ENCODE measurements at regions not wholly inside any gene's neighbourhood (a gene's known extent, or its start where the extent isn't known, plus 50 kb on each side); places are given as distances from the start of the nearest gene placed in this dataset.

DNA sequence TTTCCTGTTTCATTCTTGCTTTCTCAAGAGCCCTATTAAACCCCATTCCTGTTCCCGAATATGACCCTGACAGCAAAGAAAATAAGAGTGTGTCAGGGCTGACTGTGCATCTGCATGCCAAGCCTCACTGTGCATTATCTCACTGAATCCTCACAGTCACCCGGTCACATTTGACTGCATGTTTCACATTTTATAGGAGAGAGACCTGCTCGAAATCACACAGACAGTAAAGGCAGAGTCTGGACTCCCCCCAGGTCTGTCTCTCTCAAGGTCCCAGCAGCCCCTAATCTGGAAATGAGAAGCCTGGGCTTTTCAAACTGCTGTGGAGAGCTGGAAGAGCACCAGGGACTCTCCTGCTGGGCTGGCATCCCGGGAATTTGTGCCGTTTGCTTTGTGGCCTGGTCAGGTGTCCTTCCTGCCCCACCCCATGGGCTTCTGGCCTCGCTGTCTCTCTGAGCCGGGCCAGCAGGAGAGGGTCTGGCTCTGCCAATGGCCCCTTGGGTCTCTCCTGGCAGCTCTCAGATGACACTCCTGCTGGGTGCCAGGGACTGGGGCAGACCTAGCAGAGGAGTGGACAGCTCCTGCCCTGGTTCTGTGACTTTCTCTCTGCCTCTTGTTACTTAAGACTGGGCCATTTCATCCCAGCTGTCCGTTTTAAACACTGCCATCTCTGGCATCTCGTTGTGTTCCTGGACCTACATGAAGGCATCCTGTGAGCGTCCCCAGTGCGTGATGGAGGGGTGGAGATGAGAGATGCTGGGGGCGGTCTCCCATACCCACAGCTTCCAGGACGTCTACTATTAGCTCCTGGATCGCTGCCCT lies 173.6 kb downstream of the ARHGAP12 start:
- Histone ChIP-seq H3K27ac (peak overlapping the region in 11 of 21 experiments; percentile 0 to 86 (median 61)), H3K4me3 (no peak overlapping the region)

- Histone ChIP-seq H3K4me3 (no peak overlapping the region), H3K27ac (peak overlapping the region in 3 of 21 experiments; percentile 15 to 40 (median 26))
Measured at GRCh38 chr10:31753681-31754080, 174.9 kb downstream of the ARHGAP12 start.

DNA sequence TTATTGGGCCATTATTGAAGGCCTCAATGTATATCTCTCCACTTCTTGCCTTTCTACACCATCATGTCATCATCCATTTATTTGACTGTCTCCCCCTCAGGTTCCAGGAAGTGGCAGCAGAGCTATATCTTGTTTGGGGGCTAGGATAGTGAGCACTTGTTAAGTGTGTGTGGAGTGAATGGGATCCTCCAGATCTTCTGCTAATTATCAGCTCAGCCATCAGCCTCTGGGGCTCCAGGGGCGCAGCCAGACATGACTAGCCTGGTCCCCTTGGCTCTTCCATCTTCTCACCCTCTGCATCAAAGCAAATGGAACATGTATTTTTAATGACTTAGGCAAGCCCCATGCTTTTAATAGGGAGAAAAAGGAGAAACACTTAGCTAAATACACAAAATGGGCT lies 176.5 kb downstream of the ARHGAP12 start:
- Histone ChIP-seq H3K4me3 (no peak overlapping the region), H3K27ac (peak overlapping the region in 1 of 21 experiments; percentile 47)

DNA sequence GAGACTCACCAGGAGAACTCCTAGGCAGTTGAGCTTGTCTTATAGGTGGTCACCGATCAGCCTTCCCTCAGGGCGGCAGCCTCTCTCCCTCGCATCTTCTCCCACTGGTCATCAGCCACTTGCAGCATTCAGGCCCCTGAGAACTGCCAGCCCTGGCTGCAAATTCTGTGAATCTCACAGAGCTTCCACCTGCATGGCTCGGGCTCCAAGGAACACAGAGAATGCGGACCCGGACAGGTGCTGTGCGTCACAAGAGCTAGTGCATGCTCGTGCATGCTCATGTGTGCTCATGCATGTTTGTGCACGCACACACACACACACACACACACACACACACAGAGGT lies 176.9 kb downstream of the ARHGAP12 start:
- no peak overlapping the region for H3K4me3 ChIP-seq
- H3K27ac ChIP-seq: peak overlapping the region in 6 of 21 experiments; percentile 23 to 84 (median 70)

DNA sequence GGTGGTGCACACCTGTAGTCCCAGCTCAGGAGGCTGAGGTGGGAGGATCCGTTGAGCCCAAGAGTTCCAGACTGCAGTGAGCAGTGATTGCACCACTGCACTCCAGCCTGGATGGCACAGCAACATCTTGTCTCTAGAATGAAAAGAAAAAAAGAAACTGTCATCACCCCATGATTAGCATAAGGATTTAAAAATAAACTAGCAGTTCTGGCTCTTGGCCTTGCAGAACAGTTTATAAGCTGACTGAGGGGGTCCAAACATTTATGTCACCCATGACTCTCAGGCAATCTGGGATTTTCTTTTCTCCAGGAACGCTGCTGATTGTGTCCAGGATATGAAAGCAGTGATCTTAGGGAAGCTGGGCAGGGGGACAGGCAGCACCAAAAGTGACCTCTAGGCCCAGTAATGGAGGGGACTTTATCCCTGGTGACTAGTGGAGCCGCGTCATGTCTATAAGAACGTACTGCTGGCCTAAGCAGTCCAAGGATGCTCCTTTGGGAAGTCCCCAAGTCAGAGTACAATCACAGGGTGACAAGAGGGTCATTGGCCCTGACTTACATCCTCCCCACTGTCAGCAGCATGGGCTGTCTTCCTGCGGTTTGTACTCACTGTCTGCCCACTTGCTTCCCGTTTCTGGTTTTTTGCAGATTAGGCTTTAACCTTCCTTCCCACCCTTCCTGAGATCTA lies 177.4 kb downstream of the ARHGAP12 start:
- Histone ChIP-seq H3K4me3 (no peak overlapping the region), H3K27ac (peak overlapping the region in 11 of 21 experiments; percentile 23 to 84 (median 71))

- H3K4me3 ChIP-seq: no peak overlapping the region
- H3K27ac ChIP-seq: peak overlapping the region in 19 of 21 experiments; percentile 11 to 84 (median 66)
Measured at GRCh38 chr10:31749981-31750840, 178.4 kb downstream of the ARHGAP12 start.

- Histone ChIP-seq H3K4me3 (no peak overlapping the region), H3K27ac (peak overlapping the region in 14 of 21 experiments; percentile 8 to 84 (median 68))
Measured at GRCh38 chr10:31749301-31749700, 179.3 kb downstream of the ARHGAP12 start.

- no peak overlapping the region for H3K4me3 ChIP-seq
- peak overlapping the region in 14 of 21 experiments; percentile 25 to 80 (median 61) for H3K27ac ChIP-seq
Measured at GRCh38 chr10:31745612-31746376, 182.8 kb downstream of the ARHGAP12 start.

DNA sequence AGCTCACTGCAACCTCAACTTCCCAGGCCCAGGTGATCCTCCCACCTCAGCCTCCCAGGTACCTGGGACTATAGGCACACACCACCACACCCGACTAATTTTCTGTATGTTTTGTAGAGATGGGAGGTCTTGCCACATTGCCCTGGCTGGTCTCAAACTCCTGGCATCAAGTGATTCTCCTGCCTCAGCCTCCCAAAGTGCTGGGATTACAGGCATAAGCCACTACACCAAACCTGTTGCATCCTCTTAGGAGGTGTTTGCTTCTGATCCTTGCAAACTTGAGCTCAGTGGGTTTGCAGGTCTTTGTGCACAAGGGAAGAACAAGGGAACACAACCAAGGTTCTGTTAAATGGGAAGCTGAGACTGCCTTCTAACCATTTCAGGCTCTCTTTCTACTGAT lies 184.6 kb downstream of the ARHGAP12 start:
- Histone ChIP-seq H3K27ac (peak overlapping the region in 1 of 21 experiments; percentile 69), H3K4me3 (no peak overlapping the region)

DNA sequence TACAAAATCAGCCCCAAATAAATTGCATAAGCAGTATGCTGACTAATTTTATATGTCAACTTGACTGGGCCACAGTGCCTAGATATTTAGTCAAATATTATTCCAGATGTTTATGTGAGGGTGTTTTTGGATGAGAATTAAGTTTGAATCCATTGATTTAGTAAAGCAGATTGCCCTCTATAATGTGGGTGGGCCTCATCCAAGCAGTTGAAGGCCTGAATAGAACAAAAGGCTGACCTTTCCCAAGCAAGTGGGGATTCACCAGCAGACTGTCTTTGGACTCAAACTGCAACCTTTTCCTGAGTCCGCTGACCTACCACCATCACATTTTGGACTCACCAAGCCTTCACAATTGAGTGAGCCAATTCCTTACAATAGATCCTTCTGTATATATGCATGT lies 186.4 kb downstream of the ARHGAP12 start:
- H3K4me3 ChIP-seq: no peak overlapping the region
- no peak overlapping the region for H3K27ac ChIP-seq

GRCh38 chr10:31741473-31741872 lies 187.2 kb downstream of the ARHGAP12 start:
- Histone ChIP-seq H3K27ac (no peak overlapping the region), H3K4me3 (no peak overlapping the region)

GRCh38 chr10:31739711-31740110 lies 188.9 kb downstream of the ARHGAP12 start:
- Histone ChIP-seq H3K27ac (peak overlapping the region in 14 of 21 experiments; percentile 20 to 80 (median 46)), H3K4me3 (no peak overlapping the region)

DNA sequence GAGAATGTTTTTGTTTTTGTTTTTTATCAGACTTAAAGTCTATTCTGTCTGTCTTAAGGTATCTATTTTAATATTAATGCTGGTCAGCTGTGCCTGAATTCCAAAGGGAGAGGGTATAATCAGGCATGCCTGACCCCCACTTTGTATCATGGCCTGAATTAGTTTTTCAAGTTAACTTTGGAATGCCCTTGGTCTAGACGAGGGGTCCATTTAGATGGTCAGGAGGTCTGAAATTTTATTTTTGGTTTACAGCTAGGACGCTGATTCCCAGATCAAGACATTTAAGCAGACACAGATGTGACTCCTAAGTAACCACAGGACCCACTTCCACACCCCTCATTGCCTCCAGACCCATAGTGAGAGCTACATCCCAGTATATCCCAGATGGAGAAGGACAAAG lies 189.5 kb downstream of the ARHGAP12 start:
- no peak overlapping the region for H3K4me3 ChIP-seq
- peak overlapping the region in 16 of 21 experiments; percentile 5 to 76 (median 46) for H3K27ac ChIP-seq

DNA sequence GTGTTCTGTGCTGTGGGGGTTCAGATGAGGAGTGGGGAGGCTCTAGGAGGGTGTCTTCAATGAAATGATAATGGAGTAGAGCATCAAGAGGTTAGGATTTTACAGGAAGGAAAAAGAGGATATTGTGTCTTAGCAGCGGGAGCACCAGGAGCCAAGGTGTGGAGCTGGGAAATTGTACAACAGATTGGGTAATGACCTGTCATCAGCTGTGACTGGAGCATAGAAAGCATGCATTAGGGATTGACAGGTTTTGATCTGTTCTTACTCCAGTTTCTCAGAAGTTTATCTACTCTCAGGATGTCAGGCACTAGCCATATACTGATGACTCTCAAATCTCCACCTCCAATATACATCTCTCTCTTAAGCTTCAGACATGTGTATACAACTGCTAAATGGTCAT lies 196.9 kb downstream of the ARHGAP12 start:
- H3K4me3 ChIP-seq: no peak overlapping the region
- no peak overlapping the region for H3K27ac ChIP-seq

GRCh38 chr10:31730776-31731175 lies 197.9 kb downstream of the ARHGAP12 start:
- H3K4me3 ChIP-seq: no peak overlapping the region
- H3K27ac ChIP-seq: no peak overlapping the region

DNA sequence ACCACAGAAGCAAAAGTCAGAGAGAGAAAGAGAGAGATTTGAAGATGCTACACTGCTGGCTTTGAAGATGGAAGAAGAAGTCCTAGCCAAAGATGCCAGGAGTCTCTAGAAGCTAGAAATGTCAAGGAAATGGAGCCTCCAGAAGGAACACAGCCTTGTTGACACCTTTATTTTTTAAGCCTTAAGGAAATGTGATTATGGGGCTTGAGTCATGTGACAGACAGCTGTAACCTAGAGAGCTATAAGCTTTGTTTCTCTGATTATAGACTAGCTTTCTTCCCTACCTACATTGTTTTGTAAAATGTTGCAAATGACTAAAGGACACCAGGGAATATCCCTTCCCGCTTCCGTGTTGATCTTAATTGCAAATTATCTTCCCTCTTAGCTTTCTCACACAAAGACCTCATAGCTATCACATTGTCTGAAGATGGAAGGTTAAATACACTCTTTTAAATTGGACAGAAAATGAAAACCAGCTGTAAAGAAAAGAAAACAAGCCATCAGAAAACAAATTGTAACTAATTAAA lies 199.9 kb downstream of the ARHGAP12 start:
- Histone ChIP-seq H3K27ac (no peak overlapping the region), H3K4me3 (no peak overlapping the region)

DNA sequence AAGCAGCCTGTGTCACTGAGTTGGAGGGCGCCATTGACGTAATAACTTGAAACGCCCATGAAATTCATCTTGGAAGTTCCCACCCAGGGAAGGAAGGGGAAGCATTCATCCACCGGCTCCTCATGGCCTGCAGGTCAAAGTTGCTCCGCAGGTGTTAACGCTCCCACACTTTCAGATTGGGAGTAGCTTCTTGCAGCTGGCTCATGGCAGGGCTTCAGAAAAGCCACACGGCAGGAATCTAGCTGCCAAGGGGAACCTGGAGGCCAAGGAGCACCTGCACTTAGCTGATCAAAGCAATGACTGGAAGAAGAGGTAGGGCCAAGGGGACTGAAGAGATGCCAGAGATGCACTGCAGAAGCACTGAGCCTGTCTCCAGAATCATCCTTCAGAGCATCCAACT lies 203.2 kb downstream of the ARHGAP12 start:
- Histone ChIP-seq H3K27ac (no peak overlapping the region), H3K4me3 (no peak overlapping the region)

GRCh38 chr10:31724296-31724695 lies 204.3 kb downstream of the ARHGAP12 start:
- Histone ChIP-seq H3K27ac (no peak overlapping the region), H3K4me3 (no peak overlapping the region)

GRCh38 chr10:31723106-31723750 lies 205.4 kb downstream of the ARHGAP12 start:
- peak overlapping the region in 5 of 21 experiments; percentile 5 to 62 (median 50) for H3K27ac ChIP-seq
- no peak overlapping the region for H3K4me3 ChIP-seq

Measured in skin epidermis (tissue), 12 donors.